OCI-LY7 (cell line): ENCODE measurements at regions not wholly inside any gene's neighbourhood (a gene's known extent, or its start where the extent isn't known, plus 50 kb on each side); places are given as distances from the start of the nearest gene placed in this dataset.

Experiments used
- EZH2phosphoT487 ChIP-seq: fragments of 200-600 bp; sonication (generic); IDR thresholded peaks from 2 replicates; pipeline ENCODE4 v1.6.1; 2018; ENCODE audit warnings: low read depth, borderline replicate concordance, mild to moderate bottlenecking, mixed run types, antibody characterized with exemption, low read length, moderate library complexity, mixed read lengths
- TF ChIP-seq, protein P1 (sequence below): fragments of 200-600 bp; sonication (generic); conservative IDR thresholded peaks from 2 replicates; pipeline ENCODE4 v1.5.1; 2014; ENCODE audit warnings: mild to moderate bottlenecking, antibody characterized with exemption, low read length, moderate library complexity, mixed read lengths

- TF ChIP-seq, protein P1, sequence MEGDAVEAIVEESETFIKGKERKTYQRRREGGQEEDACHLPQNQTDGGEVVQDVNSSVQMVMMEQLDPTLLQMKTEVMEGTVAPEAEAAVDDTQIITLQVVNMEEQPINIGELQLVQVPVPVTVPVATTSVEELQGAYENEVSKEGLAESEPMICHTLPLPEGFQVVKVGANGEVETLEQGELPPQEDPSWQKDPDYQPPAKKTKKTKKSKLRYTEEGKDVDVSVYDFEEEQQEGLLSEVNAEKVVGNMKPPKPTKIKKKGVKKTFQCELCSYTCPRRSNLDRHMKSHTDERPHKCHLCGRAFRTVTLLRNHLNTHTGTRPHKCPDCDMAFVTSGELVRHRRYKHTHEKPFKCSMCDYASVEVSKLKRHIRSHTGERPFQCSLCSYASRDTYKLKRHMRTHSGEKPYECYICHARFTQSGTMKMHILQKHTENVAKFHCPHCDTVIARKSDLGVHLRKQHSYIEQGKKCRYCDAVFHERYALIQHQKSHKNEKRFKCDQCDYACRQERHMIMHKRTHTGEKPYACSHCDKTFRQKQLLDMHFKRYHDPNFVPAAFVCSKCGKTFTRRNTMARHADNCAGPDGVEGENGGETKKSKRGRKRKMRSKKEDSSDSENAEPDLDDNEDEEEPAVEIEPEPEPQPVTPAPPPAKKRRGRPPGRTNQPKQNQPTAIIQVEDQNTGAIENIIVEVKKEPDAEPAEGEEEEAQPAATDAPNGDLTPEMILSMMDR, result no peak
- TF ChIP-seq EZH2phosphoT487, result no peak
These were observed 153.3 kb downstream of the YIPF5 start for GRCh38 chr5:144017119-144017518.
